Mesenchymal stem cell (in vitro differentiated cells and primary cell): ENCODE measurements at regions not wholly inside any gene's neighbourhood (a gene's known extent, or its start where the extent isn't known, plus 50 kb on each side); places are given as distances from the start of the nearest gene placed in this dataset.
"Not testable (repeated sequence)": the region's sequence is repeated elsewhere in the genome, so short reads cannot be mapped to it uniquely, and the experiment has no call there.

Experiments
- DNase-seq: peaks from one replicate; pipeline ENCODE4 v3.0.0-alpha.2; 2013
- H2AFZ ChIP-seq: one replicate; pipeline ENCODE4 v1.6.1; 2013; ENCODE audit warnings: low read depth, mild to moderate bottlenecking, control low read depth, inconsistent platforms, low read length, moderate library complexity
- H2AK5ac ChIP-seq: 2 replicates; pipeline ENCODE4 v1.6.1; 2013; ENCODE audit warnings: low read length, moderate library complexity, mild to moderate bottlenecking, inconsistent platforms; ENCODE audit not compliant: severe bottlenecking
- H2BK120ac ChIP-seq: one replicate; pipeline ENCODE4 v1.6.1; 2013; ENCODE audit warnings: low read depth, mild to moderate bottlenecking, inconsistent platforms, low read length, moderate library complexity
- H2BK12ac ChIP-seq, 2 experiments: one replicate each; pipeline ENCODE4 v1.6.1; 2013; ENCODE audit warnings: inconsistent platforms in 2 of 2, low read length in 2 of 2, mild to moderate bottlenecking in 2 of 2, moderate library complexity in 2 of 2, control low read depth in 1 of 2
- H2BK15ac ChIP-seq: one replicate; pipeline ENCODE4 v1.6.1; 2013; ENCODE audit warnings: mild to moderate bottlenecking, low read depth, inconsistent platforms; ENCODE audit not compliant: poor library complexity, severe bottlenecking
- H2BK5ac ChIP-seq: 2 replicates; pipeline ENCODE4 v1.6.1; 2013; ENCODE audit warnings: low read depth, mild to moderate bottlenecking, low read length, control low read depth, inconsistent platforms; ENCODE audit not compliant: poor library complexity, severe bottlenecking
- H3K14ac ChIP-seq, 2 experiments: one replicate each; pipeline ENCODE4 v1.6.1; 2013; ENCODE audit warnings: inconsistent platforms in 2 of 2, low read length in 2 of 2, control low read depth in 1 of 2, mild to moderate bottlenecking in 1 of 2, moderate library complexity in 1 of 2
- H3K18ac ChIP-seq, 2 experiments: one replicate each; pipeline ENCODE4 v1.6.1; 2013; ENCODE audit warnings: inconsistent platforms in 2 of 2, low read length in 2 of 2, control low read depth in 1 of 2, low read depth in 1 of 2, mild to moderate bottlenecking in 1 of 2
- H3K23ac ChIP-seq, 2 experiments: one replicate each; pipeline ENCODE4 v1.6.1; 2013; ENCODE audit warnings: inconsistent platforms in 2 of 2, low read length in 2 of 2, mild to moderate bottlenecking in 2 of 2, moderate library complexity in 2 of 2, control low read depth in 1 of 2
- H3K27ac ChIP-seq: 2 replicates; pipeline ENCODE4 v1.5.1; 2013; ENCODE audit warnings: mild to moderate bottlenecking, moderate library complexity, low read length, control low read depth, inconsistent platforms; ENCODE audit not compliant: poor library complexity, severe bottlenecking
- H3K27me3 ChIP-seq, 2 experiments: 2 replicates each; pipeline versions ENCODE4 v1.6.1 to v1.7.0; 2013; ENCODE audit warnings: low read length in 2 of 2, mild to moderate bottlenecking in 2 of 2, moderate library complexity in 2 of 2, control low read depth in 1 of 2, inconsistent platforms in 1 of 2; ENCODE audit not compliant: control insufficient read depth in 1 of 2, insufficient read depth in 1 of 2
- H3K36me3 ChIP-seq, 2 experiments: 2 replicates each; pipeline versions ENCODE4 v1.6.1 to v1.7.0; 2013; ENCODE audit warnings: low read length in 2 of 2, control low read depth in 1 of 2, inconsistent platforms in 1 of 2, low read depth in 1 of 2, mild to moderate bottlenecking in 1 of 2; ENCODE audit not compliant: insufficient read depth in 2 of 2, control insufficient read depth in 1 of 2
- H3K4ac ChIP-seq, 2 experiments: one replicate each; pipeline ENCODE4 v1.6.1; 2013; ENCODE audit warnings: inconsistent platforms in 2 of 2, low read length in 2 of 2, mild to moderate bottlenecking in 2 of 2, moderate library complexity in 2 of 2, control low read depth in 1 of 2, low read depth in 1 of 2
- H3K4me1 ChIP-seq: 2 replicates; pipeline ENCODE4 v1.6.1; 2013; ENCODE audit warnings: low read depth, low read length, control low read depth; ENCODE audit not compliant: control insufficient read depth, insufficient read depth
- H3K4me2 ChIP-seq: 2 replicates; pipeline ENCODE4 v1.6.1; 2013; ENCODE audit warnings: low read length, mild to moderate bottlenecking, inconsistent platforms; ENCODE audit not compliant: poor library complexity, severe bottlenecking
- H3K4me3 ChIP-seq, 2 experiments: 2 replicates each; pipeline versions ENCODE4 v1.5.1 to v1.7.0; 2013; ENCODE audit warnings: low read length in 2 of 2, mild to moderate bottlenecking in 2 of 2, control low read depth in 1 of 2, low read depth in 1 of 2; ENCODE audit not compliant: insufficient read depth in 1 of 2
- H3K79me1 ChIP-seq: replicated peaks from 2 replicates; pipeline ENCODE4 v1.6.1; 2013; ENCODE audit warnings: mild to moderate bottlenecking, control low read depth, low read length, inconsistent platforms; ENCODE audit not compliant: poor library complexity, severe bottlenecking
- H3K9ac ChIP-seq: 2 replicates; pipeline ENCODE4 v1.7.0; 2013; ENCODE audit warnings: mild to moderate bottlenecking, low read length, moderate library complexity
- H3K9me3 ChIP-seq: 2 replicates; pipeline ENCODE4 v1.7.0; 2013; ENCODE audit warnings: mild to moderate bottlenecking, low read length; ENCODE audit not compliant: control insufficient read depth
- H4K8ac ChIP-seq: one replicate; pipeline ENCODE4 v1.6.1; 2013; ENCODE audit warnings: inconsistent platforms, mild to moderate bottlenecking, low read length, moderate library complexity
- H4K91ac ChIP-seq: one replicate; pipeline ENCODE4 v1.6.1; 2013; ENCODE audit warnings: mild to moderate bottlenecking, low read length, inconsistent platforms
- WGBS: methylation state at CpG from one replicate; pipeline ENCODE4 v1.1.7; 2013; ENCODE audit warnings: mixed read lengths; 5-methylcytosine and 5-hydroxymethylcytosine counted together

DNA sequence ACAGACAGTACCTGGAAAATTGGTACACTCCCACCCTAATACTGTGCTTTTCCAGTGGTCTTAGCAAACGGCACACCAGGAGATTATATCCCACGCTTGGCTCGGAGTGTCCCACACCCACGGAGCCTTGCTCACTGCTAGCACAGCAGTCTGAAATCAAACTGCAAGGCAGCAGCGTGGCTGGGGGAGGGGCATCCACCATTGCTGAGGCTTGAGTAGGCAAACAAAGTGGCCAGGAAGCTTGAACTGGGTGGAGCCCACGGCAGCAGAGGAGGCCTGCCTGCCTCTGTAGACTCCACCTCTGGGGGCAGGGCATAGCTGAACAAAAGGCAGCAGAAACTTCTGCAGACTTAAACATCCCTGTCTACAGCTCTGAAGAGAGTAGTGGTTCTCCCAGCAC lies 56.1 kb upstream of the IZUMO1R start:
- not testable (repeated sequence) for DNase-seq, H2AFZ ChIP-seq, H3K27ac ChIP-seq, H3K79me1 ChIP-seq, H3K4me2 ChIP-seq, H2BK5ac ChIP-seq, H3K36me3 ChIP-seq, H3K9ac ChIP-seq, H4K8ac ChIP-seq, H3K9me3 ChIP-seq, H3K4me1 ChIP-seq, H2BK120ac ChIP-seq, H3K4me3 ChIP-seq, H4K91ac ChIP-seq, H3K14ac ChIP-seq, H2BK12ac ChIP-seq, H2AK5ac ChIP-seq, H3K18ac ChIP-seq, H3K27me3 ChIP-seq, H3K4ac ChIP-seq, H2BK15ac ChIP-seq, H3K23ac ChIP-seq
- WGBS: 79% methylated on average over 6 of the region's 6 CpGs

DNA sequence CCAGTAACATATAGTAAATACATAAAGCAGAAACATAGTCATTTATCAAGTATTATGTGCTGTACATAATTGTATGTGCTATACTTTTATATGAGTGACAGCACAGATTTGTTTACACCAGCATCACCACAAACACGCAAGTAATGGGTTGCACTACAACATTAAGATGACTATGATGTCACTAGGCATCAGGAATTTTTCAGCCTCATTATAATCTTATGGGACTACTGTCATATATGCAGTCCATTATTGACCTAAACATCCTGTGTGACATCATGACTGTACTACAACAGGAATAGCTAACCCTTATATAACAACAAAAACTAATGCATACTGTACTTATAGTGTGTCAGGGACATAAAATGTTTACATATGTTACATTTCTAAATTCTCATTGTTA lies 50.2 kb upstream of the IZUMO1R start:
- H3K4me3 ChIP-seq: no peak overlapping the region
- no peaks in the 10 kb centered on the region for H3K27me3 ChIP-seq
- no peaks in the 10 kb centered on the region for H3K9me3 ChIP-seq
- no peak overlapping the region for H3K18ac ChIP-seq
- no peak overlapping the region for H3K23ac ChIP-seq
- no peak overlapping the region for H3K14ac ChIP-seq
- H4K91ac ChIP-seq: no peak overlapping the region
- H3K4ac ChIP-seq: no peak overlapping the region
- no peaks in the 10 kb centered on the region for H3K36me3 ChIP-seq
- H3K4me2 ChIP-seq: no peak overlapping the region
- H2BK120ac ChIP-seq: no peak overlapping the region
- 100% methylated on average over 1 of the region's 1 CpG for WGBS
- no peak overlapping the region for H2AFZ ChIP-seq
- H3K9ac ChIP-seq: no peak overlapping the region
- H2BK15ac ChIP-seq: no peak overlapping the region
- H3K4me1 ChIP-seq: no peaks in the 10 kb centered on the region
- no peak overlapping the region for H3K27ac ChIP-seq
- H2BK12ac ChIP-seq: no peak overlapping the region
- no peak overlapping the region for H4K8ac ChIP-seq
- no peak overlapping the region for H2BK5ac ChIP-seq
- H2AK5ac ChIP-seq: no peak overlapping the region
- no peaks in the 10 kb centered on the region for H3K79me1 ChIP-seq
- no peak for DNase-seq
